ENCODE measurements at regions not wholly inside any gene's neighbourhood (a gene's known extent, or its start where the extent isn't known, plus 50 kb on each side); places are given as distances from the start of the nearest gene placed in this dataset.

DNA sequence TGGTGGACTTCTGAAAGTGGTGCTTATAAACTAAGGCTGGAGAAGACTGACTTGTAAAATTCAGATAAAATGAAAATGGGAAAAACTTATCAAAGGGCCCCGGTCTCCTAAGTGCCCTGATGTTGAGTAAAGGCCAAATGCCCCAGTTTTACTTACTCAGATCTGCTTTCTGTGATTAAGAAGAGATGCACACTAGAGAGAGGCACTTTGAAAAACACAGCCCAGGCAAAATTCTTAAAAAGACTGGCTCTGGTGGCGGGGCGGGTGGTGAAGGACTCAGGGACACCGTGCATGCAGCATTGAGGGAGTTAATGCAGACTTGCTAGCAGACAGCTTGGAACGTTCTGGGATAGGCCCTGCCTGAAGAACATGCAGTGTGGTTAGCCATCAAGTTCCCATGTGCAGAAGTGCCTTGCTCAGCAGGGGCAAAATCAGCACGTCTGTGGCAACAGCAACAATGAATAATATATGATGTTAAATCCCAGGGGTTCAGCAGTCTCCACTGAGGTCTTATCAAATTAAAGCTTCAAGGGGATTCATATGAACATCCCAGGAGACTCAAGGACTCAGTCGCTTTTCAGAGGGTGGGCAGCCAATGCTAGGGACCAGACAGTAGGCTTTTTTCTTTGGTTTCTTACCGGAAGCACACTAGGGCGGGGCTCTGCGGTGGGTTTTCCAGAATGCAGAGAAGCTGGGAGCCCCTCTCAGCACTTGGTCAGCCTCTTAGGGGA is 105.0 kb downstream of the DAD1 start:
- TF ChIP-seq EZH2 (IDR thresholded peaks at IDR 0.05; ENCODE audit: low read length): no peak
- TF ChIP-seq, protein P1, sequence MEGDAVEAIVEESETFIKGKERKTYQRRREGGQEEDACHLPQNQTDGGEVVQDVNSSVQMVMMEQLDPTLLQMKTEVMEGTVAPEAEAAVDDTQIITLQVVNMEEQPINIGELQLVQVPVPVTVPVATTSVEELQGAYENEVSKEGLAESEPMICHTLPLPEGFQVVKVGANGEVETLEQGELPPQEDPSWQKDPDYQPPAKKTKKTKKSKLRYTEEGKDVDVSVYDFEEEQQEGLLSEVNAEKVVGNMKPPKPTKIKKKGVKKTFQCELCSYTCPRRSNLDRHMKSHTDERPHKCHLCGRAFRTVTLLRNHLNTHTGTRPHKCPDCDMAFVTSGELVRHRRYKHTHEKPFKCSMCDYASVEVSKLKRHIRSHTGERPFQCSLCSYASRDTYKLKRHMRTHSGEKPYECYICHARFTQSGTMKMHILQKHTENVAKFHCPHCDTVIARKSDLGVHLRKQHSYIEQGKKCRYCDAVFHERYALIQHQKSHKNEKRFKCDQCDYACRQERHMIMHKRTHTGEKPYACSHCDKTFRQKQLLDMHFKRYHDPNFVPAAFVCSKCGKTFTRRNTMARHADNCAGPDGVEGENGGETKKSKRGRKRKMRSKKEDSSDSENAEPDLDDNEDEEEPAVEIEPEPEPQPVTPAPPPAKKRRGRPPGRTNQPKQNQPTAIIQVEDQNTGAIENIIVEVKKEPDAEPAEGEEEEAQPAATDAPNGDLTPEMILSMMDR (optimal IDR thresholded peaks at IDR 0.05 in 1 of 3, IDR thresholded peaks at IDR 0.05 in 1 of 3, conservative IDR thresholded peaks at IDR 0.05 in 1 of 3; ENCODE audit: extremely low read depth in 1 of 3, insufficient read depth in 2 of 3, low read length in 3 of 3): no peak
